ENCODE measurements at regions not wholly inside any gene's neighbourhood (a gene's known extent, or its start where the extent isn't known, plus 50 kb on each side); places are given as distances from the start of the nearest gene placed in this dataset.

DNA sequence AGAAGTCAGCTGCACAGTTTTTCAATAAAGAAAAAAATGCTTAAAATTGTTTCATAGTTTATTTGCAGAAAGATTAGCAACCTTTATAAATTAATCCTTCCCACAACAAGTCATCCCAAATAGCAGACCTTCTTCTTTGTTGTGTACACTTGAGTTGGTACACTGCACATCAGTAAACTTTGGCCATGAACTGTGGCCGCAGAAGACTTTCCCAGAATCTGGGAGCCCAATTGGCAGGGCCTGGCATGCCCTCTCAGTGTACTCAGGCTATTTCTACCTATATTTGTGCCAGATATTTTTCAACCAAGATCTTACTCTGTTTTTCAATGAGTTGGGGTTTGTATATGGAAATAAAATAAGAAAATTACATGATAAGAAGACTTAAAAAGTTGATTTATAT, 133.1 kb downstream of the DIPK2A start:
- TF ChIP-seq, protein P1, sequence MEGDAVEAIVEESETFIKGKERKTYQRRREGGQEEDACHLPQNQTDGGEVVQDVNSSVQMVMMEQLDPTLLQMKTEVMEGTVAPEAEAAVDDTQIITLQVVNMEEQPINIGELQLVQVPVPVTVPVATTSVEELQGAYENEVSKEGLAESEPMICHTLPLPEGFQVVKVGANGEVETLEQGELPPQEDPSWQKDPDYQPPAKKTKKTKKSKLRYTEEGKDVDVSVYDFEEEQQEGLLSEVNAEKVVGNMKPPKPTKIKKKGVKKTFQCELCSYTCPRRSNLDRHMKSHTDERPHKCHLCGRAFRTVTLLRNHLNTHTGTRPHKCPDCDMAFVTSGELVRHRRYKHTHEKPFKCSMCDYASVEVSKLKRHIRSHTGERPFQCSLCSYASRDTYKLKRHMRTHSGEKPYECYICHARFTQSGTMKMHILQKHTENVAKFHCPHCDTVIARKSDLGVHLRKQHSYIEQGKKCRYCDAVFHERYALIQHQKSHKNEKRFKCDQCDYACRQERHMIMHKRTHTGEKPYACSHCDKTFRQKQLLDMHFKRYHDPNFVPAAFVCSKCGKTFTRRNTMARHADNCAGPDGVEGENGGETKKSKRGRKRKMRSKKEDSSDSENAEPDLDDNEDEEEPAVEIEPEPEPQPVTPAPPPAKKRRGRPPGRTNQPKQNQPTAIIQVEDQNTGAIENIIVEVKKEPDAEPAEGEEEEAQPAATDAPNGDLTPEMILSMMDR (IDR thresholded peaks at IDR 0.05; ENCODE audit: insufficient read depth, low read depth, low read length) = no peak
- TF ChIP-seq EZH2 (IDR thresholded peaks at IDR 0.05; ENCODE audit: insufficient read depth, low read length) = no peak

All from astrocyte (in vitro differentiated cells and primary cell).